ENCODE measurements at regions not wholly inside any gene's neighbourhood (a gene's known extent, or its start where the extent isn't known, plus 50 kb on each side); places are given as distances from the start of the nearest gene placed in this dataset.

GRCh38 chr6:14903176-14904038 lies 342.5 kb upstream of the JARID2 start:
- no peak for DNase-seq

- no peak for DNase-seq
Measured at GRCh38 chr6:14905201-14905600, 340.7 kb upstream of the JARID2 start.

- DNase-seq = no peak
Measured at GRCh38 chr6:14906621-14907020, 339.2 kb upstream of the JARID2 start.

GRCh38 chr6:14910692-14911547 lies 334.9 kb upstream of the JARID2 start:
- DNase-seq = peak; percentile 92 to 97 (median 96)

GRCh38 chr6:14912226-14912625 lies 333.6 kb upstream of the JARID2 start:
- no peak for DNase-seq

- DNase-seq = peak in 1 of 3 donors; percentile 25
Measured at GRCh38 chr6:14912706-14913105, 333.2 kb upstream of the JARID2 start.

GRCh38 chr6:14913931-14914330 lies 331.9 kb upstream of the JARID2 start:
- DNase-seq = no peak

GRCh38 chr6:14915888-14916832 lies 329.7 kb upstream of the JARID2 start:
- no peak for DNase-seq

GRCh38 chr6:14917109-14917910 lies 328.6 kb upstream of the JARID2 start:
- no peak for DNase-seq

GRCh38 chr6:14918200-14918907 lies 327.5 kb upstream of the JARID2 start:
- DNase-seq = peak in 2 of 3 donors; percentile 59 to 62

- peak; percentile 26 to 59 (median 41) for DNase-seq
Measured at GRCh38 chr6:14919038-14919670, 326.7 kb upstream of the JARID2 start.

GRCh38 chr6:14920276-14920675 lies 325.6 kb upstream of the JARID2 start:
- DNase-seq = peak; percentile 47 to 65 (median 58)

GRCh38 chr6:14921170-14921569 lies 324.7 kb upstream of the JARID2 start:
- peak; percentile 96 to 98 (median 97) for DNase-seq

- DNase-seq = peak; percentile 79 to 91 (median 88)
Measured at GRCh38 chr6:14921878-14922671, 323.8 kb upstream of the JARID2 start.

- peak in 1 of 3 donors; percentile 28 for DNase-seq
Measured at GRCh38 chr6:14922706-14923460, 323.0 kb upstream of the JARID2 start.

- no peak for DNase-seq
Measured at GRCh38 chr6:14924126-14925024, 321.5 kb upstream of the JARID2 start.

GRCh38 chr6:14925025-14925698 lies 320.7 kb upstream of the JARID2 start:
- DNase-seq = no peak
